WERI-Rb-1 (cell line): ENCODE measurements at regions not wholly inside any gene's neighbourhood (a gene's known extent, or its start where the extent isn't known, plus 50 kb on each side); places are given as distances from the start of the nearest gene placed in this dataset.

ENCODE experiments used
- DNase-seq: peaks from one replicate; pipeline ENCODE4 v3.0.0-alpha.2; 2020
- H3K27ac ChIP-seq: fragments of 250-450 bp; sonication (Bioruptor Pico); 2 replicates; pipeline ENCODE4 v1.5.1; 2020; ENCODE audit warnings: mild to moderate bottlenecking, moderate library complexity
- H3K27me3 ChIP-seq: fragments of 250-450 bp; sonication (Bioruptor Pico); 2 replicates; pipeline ENCODE4 v1.5.1; 2021; ENCODE audit warnings: mild to moderate bottlenecking, low read depth, moderate library complexity; ENCODE audit not compliant: insufficient read depth, severe bottlenecking
- H3K36me3 ChIP-seq: fragments of 250-450 bp; sonication (Bioruptor Pico); 2 replicates; pipeline ENCODE4 v1.5.1; 2020; ENCODE audit warnings: mild to moderate bottlenecking, moderate library complexity
- H3K4me3 ChIP-seq: 2 replicates; pipeline ENCODE4 v1.5.1; 2011; ENCODE audit warnings: low read depth, mild to moderate bottlenecking, control low read depth, low read length
- H3K9me3 ChIP-seq: fragments of 250-450 bp; sonication (Bioruptor Pico); 2 replicates; pipeline ENCODE4 v1.5.1; 2021; ENCODE audit warnings: mild to moderate bottlenecking, moderate library complexity; ENCODE audit not compliant: severe bottlenecking
- CTCF ChIP-seq: IDR thresholded peaks from 2 replicates; pipeline ENCODE4 v1.5.1; 2011; ENCODE audit warnings: low read depth, mild to moderate bottlenecking, control low read depth, inconsistent platforms, low read length

- Histone ChIP-seq H3K4me3 (no peak overlapping the region), H3K36me3 (no peaks in the 10 kb centered on the region), H3K27me3 (no peaks in the 10 kb centered on the region), H3K9me3 (peaks cover 13% of the 10 kb centered on the region), H3K27ac (no peak overlapping the region)
- no peak for DNase-seq
- TF ChIP-seq CTCF = no peak
These were observed 155.5 kb upstream of the NUDT12 start for GRCh38 chr5:103718108-103718507.

DNA sequence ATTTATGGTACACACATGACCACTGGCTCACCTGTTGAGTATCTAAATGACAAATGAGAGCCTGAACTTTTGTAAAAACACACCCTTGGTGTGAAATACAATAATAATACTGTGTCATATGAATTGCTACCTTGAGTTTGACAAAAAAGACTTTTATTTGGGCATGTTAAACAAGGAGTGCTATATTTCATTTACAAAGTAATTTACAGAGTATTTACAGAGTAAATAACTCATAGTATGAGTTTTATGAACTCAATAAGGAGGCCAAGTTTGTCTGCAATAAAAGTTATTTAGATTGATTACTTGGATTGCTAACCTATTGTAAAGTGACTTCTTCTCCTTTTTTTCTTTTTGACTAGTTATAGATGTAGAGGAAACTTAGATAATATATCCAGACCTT, 146.0 kb upstream of the NUDT12 start:
- DNase-seq = no peak
- Histone ChIP-seq H3K27ac (no peak overlapping the region), H3K27me3 (no peaks in the 10 kb centered on the region), H3K9me3 (no peaks in the 10 kb centered on the region), H3K4me3 (no peak overlapping the region), H3K36me3 (no peaks in the 10 kb centered on the region)
- no peak for TF ChIP-seq CTCF

GRCh38 chr5:103706939-103707682, 144.5 kb upstream of the NUDT12 start:
- Histone ChIP-seq H3K4me3 (no peak overlapping the region), H3K27ac (no peak overlapping the region)

DNA sequence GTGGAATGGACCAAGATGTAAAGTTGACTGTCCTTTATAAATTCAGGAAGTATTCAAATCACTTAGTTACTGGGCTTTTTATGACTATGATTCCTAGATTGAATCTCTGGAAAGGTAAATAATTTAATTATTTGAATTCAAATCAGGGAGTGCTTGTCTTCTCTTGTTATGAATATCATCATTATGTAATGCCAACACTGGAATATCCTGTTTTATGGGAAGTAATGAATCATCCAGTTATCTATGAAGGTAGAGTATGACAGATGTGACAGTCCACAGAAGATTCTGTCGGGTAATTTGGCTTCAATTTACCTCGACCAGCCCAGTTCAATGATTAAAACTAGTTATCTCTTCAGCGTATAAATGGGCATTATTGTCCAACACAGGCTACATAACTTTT, 141.0 kb upstream of the NUDT12 start:
- Histone ChIP-seq H3K27me3 (no peaks in the 10 kb centered on the region), H3K9me3 (no peaks in the 10 kb centered on the region), H3K27ac (no peak overlapping the region), H3K36me3 (no peaks in the 10 kb centered on the region), H3K4me3 (no peak overlapping the region)
- no peak for TF ChIP-seq CTCF
- no peak for DNase-seq

More at GRCh38 chr5:103706939-103707682, 144.5 kb upstream of the NUDT12 start:
- Histone ChIP-seq H3K36me3 (no peaks in the 10 kb centered on the region), H3K27me3 (no peaks in the 10 kb centered on the region), H3K9me3 (no peaks in the 10 kb centered on the region)
- DNase-seq = no peak
- TF ChIP-seq CTCF = no peak

DNA sequence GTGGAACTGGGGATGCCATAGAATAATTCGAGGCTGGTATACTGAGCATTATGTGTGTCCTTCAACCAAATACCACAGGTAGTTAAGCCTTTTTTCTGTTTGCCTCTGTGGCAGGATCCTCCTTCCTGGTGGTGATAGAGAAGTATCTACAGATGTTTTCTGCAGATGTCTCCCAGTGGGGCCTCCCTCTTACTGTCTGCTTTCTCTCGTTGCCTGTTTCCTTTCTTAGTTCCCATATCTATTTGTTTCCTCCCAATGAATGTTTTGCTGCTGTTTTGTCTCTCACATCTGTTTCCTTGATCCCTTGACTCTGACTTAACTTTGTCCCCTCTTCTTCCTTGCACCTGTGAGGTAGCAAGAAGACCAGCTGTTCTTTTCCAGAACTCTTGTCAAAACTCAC, 130.9 kb upstream of the NUDT12 start:
- no peak overlapping the region for H3K27ac ChIP-seq
- H3K9me3 ChIP-seq = no peaks in the 10 kb centered on the region
- no peaks in the 10 kb centered on the region for H3K27me3 ChIP-seq
- H3K4me3 ChIP-seq = no peak overlapping the region
- no peak for DNase-seq
- no peak for TF ChIP-seq CTCF
- H3K36me3 ChIP-seq = no peaks in the 10 kb centered on the region

GRCh38 chr5:103690676-103691075, 128.1 kb upstream of the NUDT12 start:
- Histone ChIP-seq H3K4me3 (no peak overlapping the region), H3K9me3 (no peaks in the 10 kb centered on the region), H3K36me3 (no peaks in the 10 kb centered on the region), H3K27ac (no peak overlapping the region), H3K27me3 (no peaks in the 10 kb centered on the region)
- TF ChIP-seq CTCF = no peak
- no peak for DNase-seq
